H9 (cell line): ENCODE measurements at regions not wholly inside any gene's neighbourhood (a gene's known extent, or its start where the extent isn't known, plus 50 kb on each side); places are given as distances from the start of the nearest gene placed in this dataset.

Source experiments
- DNase-seq: peaks from one replicate; pipeline ENCODE4 v3.0.0-alpha.2; 2017
- H2AFZ ChIP-seq: one replicate; pipeline ENCODE4 v1.6.1; 2013; ENCODE audit warnings: mild to moderate bottlenecking, low read length, control low read depth, moderate library complexity
- H2AK5ac ChIP-seq: 2 replicates; pipeline ENCODE4 v1.6.1; 2013; ENCODE audit warnings: low read length, control low read depth, mixed read lengths; ENCODE audit not compliant: insufficient read length
- H2BK120ac ChIP-seq: one replicate; pipeline ENCODE4 v1.6.1; 2013; ENCODE audit warnings: low read depth, mild to moderate bottlenecking, low read length, control low read depth, inconsistent platforms; ENCODE audit not compliant: poor library complexity, severe bottlenecking
- H2BK12ac ChIP-seq: 2 replicates; pipeline ENCODE4 v1.6.1; 2013; ENCODE audit warnings: low read length, control low read depth, mixed read lengths, low read depth; ENCODE audit not compliant: insufficient read length
- H2BK15ac ChIP-seq: 2 replicates; pipeline ENCODE4 v1.6.1; 2013; ENCODE audit warnings: low read depth, low read length, control low read depth
- H2BK20ac ChIP-seq: one replicate; pipeline ENCODE4 v1.6.1; 2013; ENCODE audit warnings: low read depth, mild to moderate bottlenecking, low read length, control low read depth, inconsistent platforms; ENCODE audit not compliant: poor library complexity, severe bottlenecking
- H2BK5ac ChIP-seq: 2 replicates; pipeline ENCODE4 v1.6.1; 2013; ENCODE audit warnings: low read length, control low read depth, mixed read lengths; ENCODE audit not compliant: insufficient read length
- H3K14ac ChIP-seq: 2 replicates; pipeline ENCODE4 v1.6.1; 2013; ENCODE audit warnings: low read length, control low read depth; ENCODE audit not compliant: insufficient read depth
- H3K18ac ChIP-seq: 2 replicates; pipeline ENCODE4 v1.6.1; 2013; ENCODE audit warnings: low read depth, mild to moderate bottlenecking, mixed read lengths, low read length, control low read depth; ENCODE audit not compliant: insufficient read length
- H3K23ac ChIP-seq: 2 replicates; pipeline ENCODE4 v1.6.1; 2013; ENCODE audit warnings: low read length, control low read depth, mixed read lengths, low read depth; ENCODE audit not compliant: insufficient read length
- H3K23me2 ChIP-seq: 2 replicates; pipeline ENCODE4 v1.6.1; 2013; ENCODE audit warnings: low read depth, mild to moderate bottlenecking, mixed read lengths, low read length, control low read depth; ENCODE audit not compliant: insufficient read length, poor library complexity, severe bottlenecking
- H3K27ac ChIP-seq: 2 replicates; pipeline ENCODE4 v1.5.1; 2013; ENCODE audit warnings: low read length, control low read depth, mixed read lengths, low read depth; ENCODE audit not compliant: insufficient read length
- H3K27me3 ChIP-seq: 2 replicates; pipeline ENCODE4 v1.6.1; 2013; ENCODE audit warnings: low read length, control low read depth, inconsistent platforms; ENCODE audit not compliant: insufficient read depth
- H3K4ac ChIP-seq: 2 replicates; pipeline ENCODE4 v1.6.1; 2013; ENCODE audit warnings: low read depth, mild to moderate bottlenecking, control low read depth, inconsistent platforms, low read length, moderate library complexity
- H3K4me1 ChIP-seq: 2 replicates; pipeline ENCODE4 v1.6.1; 2013; ENCODE audit warnings: low read length, control low read depth, inconsistent platforms; ENCODE audit not compliant: insufficient read depth
- H3K4me2 ChIP-seq: 2 replicates; pipeline ENCODE4 v1.6.1; 2013; ENCODE audit warnings: low read length, control low read depth, mixed read lengths; ENCODE audit not compliant: insufficient read length, insufficient read depth
- H3K56ac ChIP-seq: 2 replicates; pipeline ENCODE4 v1.6.1; 2013; ENCODE audit warnings: low read depth, mild to moderate bottlenecking, mixed read lengths, low read length, control low read depth; ENCODE audit not compliant: insufficient read length
- H3K79me1 ChIP-seq: 2 replicates; pipeline ENCODE4 v1.6.1; 2013; ENCODE audit warnings: low read depth, mild to moderate bottlenecking, moderate library complexity, low read length, control low read depth, inconsistent platforms; ENCODE audit not compliant: insufficient read depth, poor library complexity, severe bottlenecking
- H3K79me2 ChIP-seq: 2 replicates; pipeline ENCODE4 v1.6.1; 2013; ENCODE audit warnings: low read length, control low read depth, inconsistent platforms; ENCODE audit not compliant: insufficient read depth
- H3K9ac ChIP-seq: 2 replicates; pipeline ENCODE4 v1.6.1; 2013; ENCODE audit warnings: low read length, control low read depth, mixed read lengths; ENCODE audit not compliant: insufficient read length; ENCODE audit errors: extremely low read depth
- H3K9me3 ChIP-seq: one replicate; pipeline ENCODE4 v1.6.1; 2013; ENCODE audit warnings: low read depth, low read length, inconsistent platforms; ENCODE audit not compliant: control insufficient read depth
- H3T11ph ChIP-seq: one replicate; pipeline ENCODE4 v1.6.1; 2013; ENCODE audit warnings: mild to moderate bottlenecking, low read length, control low read depth, inconsistent platforms
- H4K20me1 ChIP-seq: one replicate; pipeline ENCODE4 v1.6.1; 2013; ENCODE audit not compliant: control insufficient read depth, insufficient read length, insufficient read depth
- H4K5ac ChIP-seq: 2 replicates; pipeline ENCODE4 v1.6.1; 2013; ENCODE audit warnings: low read depth, mild to moderate bottlenecking, mixed read lengths, low read length, control low read depth; ENCODE audit not compliant: insufficient read length
- H4K8ac ChIP-seq: replicated peaks from 2 replicates; pipeline ENCODE4 v1.6.1; 2013; ENCODE audit warnings: low read length, control low read depth, mixed read lengths, low read depth; ENCODE audit not compliant: insufficient read length
- H4K91ac ChIP-seq: 2 replicates; pipeline ENCODE4 v1.6.1; 2013; ENCODE audit warnings: low read depth, mild to moderate bottlenecking, moderate library complexity, mixed read lengths, low read length, control low read depth; ENCODE audit not compliant: insufficient read length
- H3K27ac Mint-ChIP-seq, 3 experiments: 2 replicates in 2 of 3; 3 replicates in 1 of 3; pipeline ENCODE4 v1.8.0; 2020 to 2021; ENCODE audit warnings: mixed read lengths in 3 of 3, mild to moderate bottlenecking in 1 of 3, moderate library complexity in 1 of 3
- H3K27me3 Mint-ChIP-seq: 2 replicates; pipeline ENCODE4 v1.8.0; 2021; ENCODE audit warnings: low read depth, mild to moderate bottlenecking, moderate library complexity, mixed read lengths
- H3K36me3 Mint-ChIP-seq, 3 experiments: 2 replicates in 2 of 3; 3 replicates in 1 of 3; pipeline ENCODE4 v1.8.0; 2020 to 2021; ENCODE audit warnings: low read depth in 3 of 3, mixed read lengths in 3 of 3; ENCODE audit not compliant: insufficient read depth in 1 of 3
- H3K4me1 Mint-ChIP-seq, 2 experiments: 2 replicates each; pipeline ENCODE4 v1.8.0; 2020; ENCODE audit warnings: mixed read lengths in 2 of 2
- H3K4me3 Mint-ChIP-seq, 2 experiments: 2 replicates in 1 of 2; 3 replicates in 1 of 2; pipeline ENCODE4 v1.8.0; 2020 to 2021; ENCODE audit warnings: mild to moderate bottlenecking in 2 of 2, mixed read lengths in 2 of 2, moderate library complexity in 1 of 2
- H3K9me3 Mint-ChIP-seq, 2 experiments: 2 replicates in 1 of 2; 3 replicates in 1 of 2; pipeline ENCODE4 v1.8.0; 2020; ENCODE audit warnings: mild to moderate bottlenecking in 2 of 2, mixed read lengths in 2 of 2, moderate library complexity in 1 of 2
- CTCF ChIP-seq: fragments of 200-600 bp; sonication (generic); conservative IDR thresholded peaks from 3 replicates; pipeline ENCODE4 v1.8.0; 2021; ENCODE audit warnings: antibody characterized with exemption, mild to moderate bottlenecking
- WGBS: extraction: QIAGEN DNeasy Blood & Tissue Kit; methylation state at CpG from one replicate; pipeline ENCODE4 v1.1.7; 2013; ENCODE audit warnings: missing lambda C conversion rate, low lambda C conversion rate, mixed read lengths; ENCODE audit not compliant: insufficient read length; ENCODE audit errors: extremely low coverage; 5-methylcytosine and 5-hydroxymethylcytosine counted together

GRCh38 chr3:177574222-177574856, 377.1 kb upstream of the TBL1XR1 start:
- no peak overlapping the region for H2BK15ac ChIP-seq
- no peaks in the 10 kb centered on the region for H3K79me1 ChIP-seq
- H2BK120ac ChIP-seq, result no peak overlapping the region
- no peak overlapping the region for H2AFZ ChIP-seq
- no peak overlapping the region for H2AK5ac ChIP-seq
- no peak overlapping the region for H3K56ac ChIP-seq
- Mint-ChIP-seq H3K9me3 (peaks cover 5 to 7% of the 10 kb centered on the region in 2 experiments; a peak in 4 of 5 replicates), H3K36me3 (peaks cover 0 to 10% (median 4%) of the 10 kb centered on the region in 3 experiments; a peak in 4 of 7 replicates), H3K27me3 (no peaks in the 10 kb centered on the region; the same call in 1 of the 2 replicates), H3K27ac (no peak overlapping the region; a peak in 1 of 7 replicates), H3K4me3 (no peak overlapping the region), H3K4me1 (peaks cover 30 to 34% of the 10 kb centered on the region in 2 experiments)
- H3K23ac ChIP-seq, result no peak overlapping the region
- no peak overlapping the region for H3T11ph ChIP-seq
- no peak overlapping the region for H3K14ac ChIP-seq
- H3K27me3 ChIP-seq, result no peaks in the 10 kb centered on the region
- no peaks in the 10 kb centered on the region for H3K79me2 ChIP-seq
- H3K9ac ChIP-seq, result no peak overlapping the region
- DNase-seq, result peak; percentile 55
- no peak overlapping the region for H3K4me2 ChIP-seq
- H3K27ac ChIP-seq, result no peak overlapping the region
- no peak overlapping the region for H4K5ac ChIP-seq
- no peaks in the 10 kb centered on the region for H3K23me2 ChIP-seq
- no peaks in the 10 kb centered on the region for H4K20me1 ChIP-seq
- H4K91ac ChIP-seq, result no peak overlapping the region
- no peak overlapping the region for H4K8ac ChIP-seq
- H3K9me3 ChIP-seq, result no peaks in the 10 kb centered on the region
- H3K4ac ChIP-seq, result no peak overlapping the region
- no peak overlapping the region for H2BK20ac ChIP-seq
- H2BK5ac ChIP-seq, result no peak overlapping the region
- TF ChIP-seq CTCF, result no peak
- WGBS, result no CpG with 5 or more reads among the region's 7 CpGs
- no peak overlapping the region for H3K18ac ChIP-seq
- H3K4me1 ChIP-seq, result peaks cover 11% of the 10 kb centered on the region; the same call in 1 of the 2 replicates
- no peak overlapping the region for H2BK12ac ChIP-seq
